Progenitor cell of endocrine pancreas (in vitro differentiated cells): ENCODE measurements at regions not wholly inside any gene's neighbourhood (a gene's known extent, or its start where the extent isn't known, plus 50 kb on each side); places are given as distances from the start of the nearest gene placed in this dataset.

Source experiments
- DNase-seq: peaks from one replicate; pipeline ENCODE4 v3.0.0; 2021; ENCODE audit warnings: low spot score; ENCODE audit not compliant: unreplicated experiment
- H3K27ac Mint-ChIP-seq: 2 replicates; pipeline ENCODE4 v1.8.0; 2021; ENCODE audit warnings: mild to moderate bottlenecking, moderate library complexity, mixed read lengths
- H3K27me3 Mint-ChIP-seq: 2 replicates; pipeline ENCODE4 v1.8.0; 2021; ENCODE audit warnings: mixed read lengths
- H3K36me3 Mint-ChIP-seq: 2 replicates; pipeline ENCODE4 v1.8.0; 2022; ENCODE audit warnings: mixed read lengths; ENCODE audit not compliant: insufficient read depth
- H3K4me1 Mint-ChIP-seq: 2 replicates; pipeline ENCODE4 v1.8.0; 2021; ENCODE audit warnings: low read depth, mixed read lengths
- H3K4me3 Mint-ChIP-seq: 2 replicates; pipeline ENCODE4 v1.8.0; 2021; ENCODE audit warnings: low read depth, mild to moderate bottlenecking, moderate library complexity, mixed read lengths
- H3K9me3 Mint-ChIP-seq: 2 replicates; pipeline ENCODE4 v1.8.0; 2021; ENCODE audit warnings: low read depth, mixed read lengths
- CTCF ChIP-seq: fragments of 200-600 bp; sonication (generic); IDR thresholded peaks from one replicate; pipeline ENCODE4 v1.5.0; 2021; ENCODE audit warnings: antibody characterized with exemption, mild to moderate bottlenecking; ENCODE audit not compliant: unreplicated experiment

- Mint-ChIP-seq H3K9me3 (peaks cover 16% of the 10 kb centered on the region), H3K27ac (no peak overlapping the region), H3K27me3 (no peaks in the 10 kb centered on the region), H3K4me1 (no peaks in the 10 kb centered on the region), H3K4me3 (no peak overlapping the region), H3K36me3 (no peaks in the 10 kb centered on the region)
- peak; percentile 8 for DNase-seq
- TF ChIP-seq CTCF, result peak; percentile 28
These were observed 116.9 kb downstream of the EFNB1 start for GRCh38 chrX:68945603-68946228.

GRCh38 chrX:68945081-68945602 lies 116.3 kb downstream of the EFNB1 start:
- H3K27ac Mint-ChIP-seq, result no peak overlapping the region
- H3K9me3 Mint-ChIP-seq, result peaks cover 16% of the 10 kb centered on the region
- no peak for DNase-seq
- H3K27me3 Mint-ChIP-seq, result no peaks in the 10 kb centered on the region
- TF ChIP-seq CTCF, result no peak
- H3K36me3 Mint-ChIP-seq, result no peaks in the 10 kb centered on the region
- H3K4me3 Mint-ChIP-seq, result no peak overlapping the region
- H3K4me1 Mint-ChIP-seq, result no peaks in the 10 kb centered on the region

GRCh38 chrX:68944211-68944610 lies 115.4 kb downstream of the EFNB1 start:
- Mint-ChIP-seq H3K4me1 (no peaks in the 10 kb centered on the region), H3K4me3 (no peak overlapping the region), H3K27ac (no peak overlapping the region), H3K27me3 (no peaks in the 10 kb centered on the region), H3K36me3 (no peaks in the 10 kb centered on the region), H3K9me3 (peaks cover 20% of the 10 kb centered on the region)
- no peak for TF ChIP-seq CTCF
- peak; percentile 2 for DNase-seq

GRCh38 chrX:68942840-68943239 lies 114.0 kb downstream of the EFNB1 start:
- DNase-seq, result no peak
- no peak overlapping the region for H3K27ac Mint-ChIP-seq
- H3K9me3 Mint-ChIP-seq, result peaks cover 20% of the 10 kb centered on the region
- no peaks in the 10 kb centered on the region for H3K27me3 Mint-ChIP-seq
- H3K36me3 Mint-ChIP-seq, result no peaks in the 10 kb centered on the region
- no peaks in the 10 kb centered on the region for H3K4me1 Mint-ChIP-seq
- no peak for TF ChIP-seq CTCF
- H3K4me3 Mint-ChIP-seq, result no peak overlapping the region

- H3K4me3 Mint-ChIP-seq, result no peak overlapping the region
- H3K27me3 Mint-ChIP-seq, result no peaks in the 10 kb centered on the region
- no peak for DNase-seq
- H3K36me3 Mint-ChIP-seq, result no peaks in the 10 kb centered on the region
- H3K9me3 Mint-ChIP-seq, result peaks cover 17% of the 10 kb centered on the region
- TF ChIP-seq CTCF, result no peak
- H3K27ac Mint-ChIP-seq, result no peak overlapping the region
- no peaks in the 10 kb centered on the region for H3K4me1 Mint-ChIP-seq
These were observed 113.3 kb downstream of the EFNB1 start for GRCh38 chrX:68942104-68942503.
